Stimulated activated CD4-positive, alpha-beta T cell treated with anti-CD3 and anti-CD28 coated beads, Interleukin-12 subunit alpha, Interleukin-12 subunit beta, amount 100 ng/mL, for 48 hours (primary cell): ENCODE measurements at regions not wholly inside any gene's neighbourhood (a gene's known extent, or its start where the extent isn't known, plus 50 kb on each side); places are given as distances from the start of the nearest gene placed in this dataset.

ENCODE experiments used
- DNase-seq, 3 donors: peaks; one replicate each; pipeline ENCODE4 v3.0.0-alpha.2; 2020; ENCODE audit warnings: low read depth in 2 of 3, low spot score in 1 of 3

DNA sequence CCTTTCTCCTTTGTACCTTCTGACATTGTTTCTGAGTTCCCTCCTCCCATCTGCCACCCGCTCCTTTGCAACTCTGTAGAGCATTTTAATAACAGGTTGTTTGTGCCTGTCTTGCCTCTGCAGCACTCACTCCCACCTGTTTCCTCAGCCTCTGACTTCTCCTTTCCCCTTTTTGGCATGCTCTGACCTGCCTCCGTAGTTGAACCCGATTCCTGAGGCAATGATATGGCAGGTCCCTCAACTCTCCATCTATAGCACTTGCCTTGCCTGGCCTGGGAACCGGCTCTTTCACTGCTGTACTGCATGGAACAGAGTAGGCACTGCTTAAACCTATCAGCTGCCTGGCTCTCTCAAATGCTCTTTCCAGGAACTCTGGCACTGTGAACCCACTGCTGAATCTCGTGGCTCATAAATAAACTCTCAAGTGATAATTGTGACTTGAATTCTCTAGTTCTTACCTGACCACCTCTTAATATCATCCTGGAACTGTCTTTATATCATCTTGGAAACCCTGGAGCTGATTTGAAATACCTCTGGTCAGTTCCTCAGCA lies 50.3 kb downstream of the UTRN start:
- no peak for DNase-seq

DNA sequence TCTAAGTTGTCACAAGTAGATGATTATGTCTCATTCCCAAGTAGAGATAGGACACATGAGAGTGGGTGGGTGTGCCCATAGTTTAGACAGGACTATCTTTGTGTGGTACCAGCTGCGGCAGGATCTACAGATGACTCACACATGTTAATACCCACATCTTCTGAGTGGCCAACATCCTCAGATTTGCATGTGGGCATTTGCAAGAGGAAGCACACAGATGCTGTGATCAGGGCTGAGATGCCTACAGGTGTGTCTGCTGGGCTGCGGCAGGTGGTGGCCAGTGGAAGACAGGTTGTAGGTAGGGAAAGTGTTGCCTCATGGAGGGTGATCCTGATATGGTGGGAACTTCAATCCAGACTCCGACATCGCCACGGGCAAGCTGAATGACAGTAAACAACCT lies 50.8 kb downstream of the UTRN start:
- DNase-seq, result no peak

GRCh38 chr6:144336900-144337299 lies 51.8 kb downstream of the UTRN start:
- no peak for DNase-seq

DNA sequence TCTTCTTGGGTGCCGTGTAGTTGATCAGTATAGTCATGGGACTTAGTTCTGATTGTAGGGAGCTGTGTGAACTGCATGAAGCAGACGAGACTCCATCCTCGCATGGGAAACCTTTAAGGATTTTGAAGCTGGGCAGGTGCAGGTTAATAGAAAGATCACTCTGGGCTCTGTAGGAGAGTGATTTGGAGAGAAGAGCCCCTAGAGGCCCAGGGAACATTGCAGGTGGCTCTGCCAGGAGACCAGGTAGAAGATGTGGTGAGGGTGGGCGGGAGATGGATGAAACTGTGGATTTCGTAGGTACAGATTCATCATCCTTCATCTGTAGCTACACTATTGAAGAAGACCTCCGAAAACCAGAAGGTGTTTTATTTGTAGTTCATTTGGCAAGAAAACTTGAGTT lies 53.3 kb downstream of the UTRN start:
- no peak for DNase-seq

- no peak for DNase-seq
These were observed 54.0 kb downstream of the UTRN start for GRCh38 chr6:144338951-144339700.

DNA sequence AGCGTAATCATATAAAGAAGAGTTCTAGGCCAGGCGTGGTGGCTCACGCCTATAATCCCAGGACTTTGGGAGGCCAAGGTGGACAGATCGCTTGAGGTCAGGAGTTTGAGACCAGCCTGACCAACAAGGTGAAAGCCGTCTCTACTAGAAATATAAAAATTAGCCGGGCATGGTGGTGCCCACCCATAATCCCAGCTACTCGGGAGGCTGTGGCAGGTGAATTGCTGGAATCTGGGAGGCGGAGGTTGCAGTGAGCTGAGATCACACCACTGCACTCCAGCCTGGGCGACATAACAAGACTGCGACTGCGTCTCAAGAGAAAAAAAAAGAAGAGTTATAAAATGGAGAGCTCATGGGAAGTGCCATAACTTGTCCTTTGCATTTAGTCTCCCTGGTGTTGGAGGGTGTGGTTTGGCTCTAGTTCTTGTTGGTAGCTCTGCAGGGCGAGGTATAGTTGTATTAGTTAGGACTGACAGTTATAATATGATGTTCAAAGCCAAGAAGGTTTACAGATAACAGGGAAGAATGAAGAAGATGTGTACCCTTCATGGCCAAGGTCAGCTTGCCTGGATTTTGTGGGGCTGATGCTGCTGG lies 54.8 kb downstream of the UTRN start:
- DNase-seq, result no peak

DNA sequence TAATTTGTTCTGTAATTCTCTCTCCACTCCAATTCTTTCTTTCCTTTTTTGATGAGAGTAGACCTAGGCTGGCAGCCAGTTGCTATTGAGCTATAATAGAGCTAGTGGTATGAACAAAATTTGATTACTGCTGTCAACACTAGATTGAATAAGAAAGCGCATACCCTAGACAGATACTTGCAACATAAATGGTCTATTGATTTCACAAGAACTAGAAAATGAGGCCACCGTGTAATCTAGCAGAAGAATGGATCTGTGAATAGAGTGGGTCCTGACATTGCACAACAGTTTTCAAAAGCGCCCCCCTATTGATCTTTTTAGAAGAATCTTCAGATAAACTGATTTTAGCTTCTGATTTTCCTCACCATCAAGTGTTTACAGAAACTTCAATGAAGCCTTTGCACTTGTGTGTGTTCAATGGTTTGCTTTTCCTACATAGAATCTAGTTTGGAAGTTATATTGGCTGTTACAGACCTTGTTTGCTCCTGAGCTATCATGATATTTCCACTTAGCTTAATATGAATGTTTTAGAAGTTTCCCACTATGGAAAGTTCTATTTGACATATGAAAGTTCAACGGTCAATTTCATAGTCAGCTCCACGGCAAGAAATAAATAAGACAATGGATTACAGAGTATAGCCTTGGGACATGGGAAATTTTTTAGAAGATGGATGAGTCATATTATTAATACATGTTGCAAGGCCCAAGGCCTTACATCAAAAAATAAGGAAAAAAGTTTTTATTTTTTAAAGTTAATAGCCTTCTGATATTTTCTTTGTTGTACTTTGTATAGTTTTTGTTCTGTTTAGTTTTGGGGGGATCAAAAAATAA lies 55.6 kb downstream of the UTRN start:
- DNase-seq, result no peak

- no peak for DNase-seq
These were observed 56.8 kb downstream of the UTRN start for GRCh38 chr6:144341831-144342527.

DNA sequence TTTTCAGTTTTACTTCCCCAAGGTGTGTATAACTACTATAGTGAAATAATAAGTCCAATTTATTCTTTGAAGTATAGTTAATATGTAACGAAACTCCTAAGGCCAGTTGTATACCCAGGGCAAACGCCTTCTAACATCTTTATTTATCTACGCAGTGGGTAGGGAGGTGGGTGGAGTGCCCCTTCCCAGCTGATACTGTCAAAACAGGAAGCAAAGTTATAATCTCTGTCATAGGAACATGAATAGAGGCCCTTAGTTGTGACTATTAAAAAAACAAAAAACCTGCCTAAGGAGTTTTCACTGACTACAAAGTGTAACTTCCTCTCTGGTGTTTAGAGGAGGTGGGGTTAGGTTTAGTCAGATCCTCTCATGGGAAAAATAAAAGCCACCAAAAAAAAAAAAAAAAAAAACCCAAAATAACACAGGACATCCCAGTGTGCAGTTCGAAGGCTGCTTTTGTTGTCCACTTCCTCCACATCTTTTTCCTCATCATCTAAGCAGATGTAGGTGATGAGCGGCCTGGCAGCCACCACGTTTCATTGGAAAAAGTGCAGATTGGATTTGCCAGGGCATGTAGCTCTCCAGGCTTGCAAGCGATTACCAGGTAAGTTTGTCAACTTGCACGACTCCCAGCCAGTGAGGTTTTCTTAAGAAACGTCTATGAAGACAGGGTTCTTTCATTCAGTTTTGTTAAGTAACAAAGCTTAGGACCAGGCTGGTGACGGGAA lies 58.7 kb downstream of the UTRN start:
- DNase-seq, result no peak

GRCh38 chr6:144344646-144345045 lies 59.5 kb downstream of the UTRN start:
- DNase-seq, result peak in 1 of 3 donors; percentile 49

GRCh38 chr6:144345451-144345850 lies 60.3 kb downstream of the UTRN start:
- DNase-seq, result no peak

GRCh38 chr6:144346719-144347447 lies 61.7 kb downstream of the UTRN start:
- DNase-seq, result no peak

DNA sequence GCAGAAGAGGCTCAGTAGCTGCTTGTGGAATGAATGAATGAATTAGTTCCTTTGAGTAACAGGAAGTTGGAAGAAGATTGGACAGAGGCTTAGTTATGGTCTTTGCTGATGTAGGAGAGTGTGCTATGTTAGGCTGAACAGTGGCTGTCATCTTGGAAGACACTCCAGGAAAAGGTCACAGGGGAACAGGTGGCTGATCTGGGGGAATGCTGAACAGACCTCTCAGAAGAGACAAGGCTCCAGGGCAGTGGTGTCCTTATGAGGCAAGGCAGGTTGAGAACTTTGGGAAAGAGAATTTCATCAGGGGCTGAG lies 62.3 kb downstream of the UTRN start:
- no peak for DNase-seq

GRCh38 chr6:144347933-144348332 lies 62.8 kb downstream of the UTRN start:
- no peak for DNase-seq

- no peak for DNase-seq
These were observed 64.8 kb downstream of the UTRN start for GRCh38 chr6:144349690-144350527.

- DNase-seq, result no peak
These were observed 65.4 kb downstream of the UTRN start for GRCh38 chr6:144350528-144350880.

DNA sequence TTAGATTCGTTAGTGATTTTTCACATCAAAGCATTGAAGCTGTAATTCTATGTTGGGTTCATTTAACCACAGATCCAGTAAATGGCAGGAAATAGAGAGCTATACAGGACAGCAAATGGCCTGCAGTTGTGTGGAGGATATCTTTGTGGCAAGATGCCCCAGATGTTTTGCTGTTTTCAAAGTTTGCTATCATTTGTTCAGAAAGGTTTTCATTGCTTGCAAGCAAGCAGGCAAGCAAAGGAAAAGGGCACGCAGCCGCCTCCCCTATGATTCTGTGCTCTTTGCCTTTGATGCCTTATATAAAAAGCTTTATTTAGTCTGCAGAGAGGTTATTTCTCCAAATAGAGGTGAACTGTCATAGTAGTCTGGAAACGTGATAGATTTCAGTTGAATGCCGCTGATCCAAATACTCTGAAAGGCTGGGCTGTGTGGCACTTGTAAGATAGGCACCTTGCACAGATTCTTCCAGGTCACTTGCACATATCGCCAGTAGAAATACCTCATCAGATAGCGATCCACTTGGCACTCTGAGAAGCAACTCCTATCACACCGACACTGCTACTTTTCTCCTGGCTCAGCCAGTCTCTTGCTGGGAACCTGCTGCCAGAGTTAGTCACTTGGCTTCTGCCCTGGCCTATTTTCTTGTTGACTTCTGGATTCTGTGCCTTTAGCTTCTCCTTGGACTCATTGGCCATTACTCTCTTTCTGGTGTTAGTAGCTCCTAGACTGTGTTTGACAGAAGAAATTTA lies 66.4 kb downstream of the UTRN start:
- DNase-seq, result no peak

DNA sequence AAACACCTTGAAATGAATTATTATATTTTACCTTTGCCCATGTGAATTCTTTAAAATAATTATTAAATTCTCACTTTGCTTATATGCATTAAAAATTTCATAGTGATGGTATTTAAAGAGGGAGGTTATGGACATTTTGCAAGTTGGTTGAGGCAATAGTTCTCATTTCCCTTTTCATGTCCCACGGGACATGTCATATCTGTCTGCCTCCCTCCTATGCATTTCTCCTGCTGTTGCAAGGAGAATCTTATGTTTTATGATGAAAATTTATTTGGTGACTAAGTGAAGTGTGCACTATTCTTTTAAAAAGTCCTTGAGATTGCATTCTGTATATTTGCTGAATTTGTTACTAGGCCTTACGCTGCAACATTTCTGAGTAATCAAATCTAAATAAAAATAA lies 67.2 kb downstream of the UTRN start:
- no peak for DNase-seq

GRCh38 chr6:144353871-144354314 lies 68.8 kb downstream of the UTRN start:
- DNase-seq, result no peak
